SK-N-SH treated with all-trans-retinoic acid at 6 μM for 48 hours (cell line): ENCODE measurements at regions not wholly inside any gene's neighbourhood (a gene's known extent, or its start where the extent isn't known, plus 50 kb on each side); places are given as distances from the start of the nearest gene placed in this dataset.

Experiments used
- ATAC-seq: fragments of 200-7000 bp; cut with Tn5 transposase; 3 replicates; pipeline ENCODE4 v1.9.1; 2020; ENCODE audit warnings: mild to moderate bottlenecking, moderate library complexity
- BACH2 ChIP-seq: fragments of 250-450 bp; sonication (Bioruptor Pico); IDR thresholded peaks from 2 replicates; pipeline ENCODE4 v1.9.0; 2021; ENCODE audit warnings: mild to moderate bottlenecking, borderline replicate concordance
- CREB5 ChIP-seq: fragments of 250-450 bp; sonication (Bioruptor Pico); IDR thresholded peaks from 2 replicates; pipeline ENCODE4 v1.5.1; 2020; ENCODE audit warnings: low read depth, mild to moderate bottlenecking, moderate library complexity
- CSDC2 ChIP-seq: fragments of 250-450 bp; sonication (Bioruptor Pico); IDR thresholded peaks from 2 replicates; pipeline ENCODE4 v1.5.0; 2020; ENCODE audit warnings: mild to moderate bottlenecking, moderate library complexity
- CSRNP3 ChIP-seq: fragments of 250-450 bp; sonication (Bioruptor Pico); IDR thresholded peaks from 2 replicates; pipeline ENCODE4 v1.5.1; 2021; ENCODE audit warnings: mild to moderate bottlenecking, moderate library complexity
- ESRRG ChIP-seq: fragments of 250-450 bp; sonication (Bioruptor Pico); IDR thresholded peaks from 2 replicates; pipeline ENCODE4 v1.6.1; 2021; ENCODE audit warnings: mild to moderate bottlenecking
- GLIS3 ChIP-seq: fragments of 250-450 bp; sonication (Bioruptor Pico); IDR thresholded peaks from 2 replicates; pipeline ENCODE4 v1.5.0; 2020; ENCODE audit warnings: mild to moderate bottlenecking, moderate library complexity
- ISL1 ChIP-seq: fragments of 250-450 bp; sonication (Bioruptor Pico); IDR thresholded peaks from 2 replicates; pipeline ENCODE4 v2.1.2; 2022; ENCODE audit warnings: mild to moderate bottlenecking, moderate library complexity
- OSR1 ChIP-seq: fragments of 250-450 bp; sonication (Bioruptor Pico); IDR thresholded peaks from 2 replicates; pipeline ENCODE4 v1.8.0; 2022; ENCODE audit warnings: moderate library complexity, mild to moderate bottlenecking, inconsistent platforms
- PATZ1 ChIP-seq: fragments of 250-450 bp; sonication (Bioruptor Pico); IDR thresholded peaks from 2 replicates; pipeline ENCODE4 v1.8.0; 2020; ENCODE audit warnings: mild to moderate bottlenecking, moderate library complexity, borderline replicate concordance
- POU6F1 ChIP-seq: fragments of 250-450 bp; sonication (Bioruptor Pico); IDR thresholded peaks from 2 replicates; pipeline ENCODE4 v1.8.0; 2021; ENCODE audit warnings: low read depth, mild to moderate bottlenecking, moderate library complexity, borderline replicate concordance
- PPARA ChIP-seq: fragments of 250-450 bp; sonication (Bioruptor Pico); IDR thresholded peaks from 2 replicates; pipeline ENCODE4 v1.5.0; 2020; ENCODE audit warnings: mild to moderate bottlenecking, borderline replicate concordance
- RARB ChIP-seq: fragments of 250-450 bp; sonication (Bioruptor Pico); IDR thresholded peaks from 2 replicates; pipeline ENCODE4 v1.8.0; 2021; ENCODE audit warnings: mild to moderate bottlenecking, moderate library complexity
- SNAI2 ChIP-seq: fragments of 250-450 bp; sonication (Bioruptor Pico); IDR thresholded peaks from 2 replicates; pipeline ENCODE4 v1.5.0; 2020; ENCODE audit warnings: mild to moderate bottlenecking, moderate library complexity
- TCF4 ChIP-seq: fragments of 250-450 bp; sonication (Bioruptor Pico); IDR thresholded peaks from 2 replicates; pipeline ENCODE4 v1.8.0; 2021; ENCODE audit warnings: mild to moderate bottlenecking, moderate library complexity, borderline replicate concordance
- TOX ChIP-seq: fragments of 250-450 bp; sonication (Bioruptor Pico); IDR thresholded peaks from 2 replicates; pipeline ENCODE4 v1.8.0; 2021; ENCODE audit warnings: mild to moderate bottlenecking, moderate library complexity, borderline replicate concordance
- TSHZ2 ChIP-seq: fragments of 250-450 bp; sonication (Bioruptor Pico); IDR thresholded peaks from 2 replicates; pipeline ENCODE4 v1.5.0; 2020; ENCODE audit warnings: mild to moderate bottlenecking, moderate library complexity
- ZC3H10 ChIP-seq: fragments of 250-450 bp; sonication (Bioruptor Pico); IDR thresholded peaks from 2 replicates; pipeline ENCODE4 v1.5.1; 2021; ENCODE audit warnings: mild to moderate bottlenecking, moderate library complexity
- ZFP3 ChIP-seq: fragments of 250-450 bp; sonication (Bioruptor Pico); IDR thresholded peaks from 2 replicates; pipeline ENCODE4 v1.5.0; 2020; ENCODE audit warnings: mild to moderate bottlenecking, moderate library complexity
- ZFP30 ChIP-seq: fragments of 450-650 bp; formaldehyde crosslinking; IDR thresholded peaks from 2 replicates; pipeline ENCODE4 v1.5.0; 2022; ENCODE audit warnings: mild to moderate bottlenecking, moderate library complexity
- ZNF8 ChIP-seq: fragments of 450-650 bp; formaldehyde crosslinking; IDR thresholded peaks from 2 replicates; pipeline ENCODE4 v1.5.0; 2020; ENCODE audit warnings: mild to moderate bottlenecking, moderate library complexity

GRCh38 chr13:103147961-103148360 lies 81.7 kb upstream of the SLC10A2 start:
- ATAC-seq: no peak
- TF ChIP-seq CSRNP3 (no peak), BACH2 (CRISPR knock-in tag) (no peak), PPARA (CRISPR knock-in tag) (no peak), TOX (CRISPR knock-in tag) (no peak), CSDC2 (CRISPR knock-in tag) (no peak), OSR1 (CRISPR knock-in tag) (no peak), PATZ1 (CRISPR knock-in tag) (no peak), ZFP3 (CRISPR knock-in tag) (no peak), GLIS3 (no peak), ZC3H10 (CRISPR knock-in tag) (no peak), ZNF8 (CRISPR knock-in tag) (no peak), SNAI2 (CRISPR knock-in tag) (no peak), CREB5 (CRISPR knock-in tag) (no peak), POU6F1 (CRISPR knock-in tag) (no peak), RARB (CRISPR knock-in tag) (no peak), ZFP30 (CRISPR knock-in tag) (no peak), ISL1 (CRISPR knock-in tag) (no peak)

GRCh38 chr13:103145442-103145841 lies 79.2 kb upstream of the SLC10A2 start:
- TF ChIP-seq ZFP3 (CRISPR knock-in tag) (no peak), CSDC2 (CRISPR knock-in tag) (no peak), ESRRG (CRISPR knock-in tag) (no peak), ISL1 (CRISPR knock-in tag) (no peak)

GRCh38 chr13:103143432-103143831 lies 77.2 kb upstream of the SLC10A2 start:
- TF ChIP-seq CSRNP3 (no peak), POU6F1 (CRISPR knock-in tag) (no peak), GLIS3 (no peak), TCF4 (CRISPR knock-in tag) (no peak), SNAI2 (CRISPR knock-in tag) (no peak), BACH2 (CRISPR knock-in tag) (no peak), ZFP30 (CRISPR knock-in tag) (no peak), TOX (CRISPR knock-in tag) (no peak), PATZ1 (CRISPR knock-in tag) (no peak), ZC3H10 (CRISPR knock-in tag) (no peak), OSR1 (CRISPR knock-in tag) (no peak), TSHZ2 (CRISPR knock-in tag) (no peak), ISL1 (CRISPR knock-in tag) (no peak), ZNF8 (CRISPR knock-in tag) (no peak)
- ATAC-seq: no peak

More at GRCh38 chr13:103145442-103145841, 79.2 kb upstream of the SLC10A2 start:
- ATAC-seq: no peak
